GM23338 (cell line): ENCODE measurements at regions not wholly inside any gene's neighbourhood (a gene's known extent, or its start where the extent isn't known, plus 50 kb on each side); places are given as distances from the start of the nearest gene placed in this dataset.

ENCODE experiments used
- ATAC-seq: fragments of 200-7000 bp; cut with Tn5 transposase; 3 replicates; pipeline ENCODE4 v1.9.1; 2020
- DNase-seq: peaks from one replicate; pipeline ENCODE4 v3.0.0-alpha.2; 2015; ENCODE audit warnings: low spot score
- H2AFZ ChIP-seq: fragments of 200-600 bp; sonication (generic); 2 replicates; pipeline ENCODE4 v1.8.0; 2016; ENCODE audit warnings: antibody characterized with exemption, mild to moderate bottlenecking, moderate library complexity
- H3F3A ChIP-seq: fragments of 200-600 bp; sonication (generic); replicated peaks from 2 replicates; pipeline ENCODE4 v1.8.0; 2017; ENCODE audit warnings: antibody characterized with exemption, mixed run types, low read depth
- H3K27ac ChIP-seq: fragments of 200-600 bp; sonication (generic); 2 replicates; pipeline ENCODE4 v1.6.1; 2016; ENCODE audit warnings: low read depth
- H3K27me3 ChIP-seq: fragments of 200-600 bp; sonication (generic); 2 replicates; pipeline ENCODE4 v1.8.0; 2016; ENCODE audit warnings: mild to moderate bottlenecking, mixed run types, moderate library complexity; ENCODE audit not compliant: insufficient read depth
- H3K36me3 ChIP-seq: fragments of 200-600 bp; sonication (generic); 2 replicates; pipeline ENCODE4 v1.8.0; 2016; ENCODE audit warnings: mild to moderate bottlenecking; ENCODE audit not compliant: insufficient read depth
- H3K4me1 ChIP-seq: fragments of 200-600 bp; sonication (generic); 2 replicates; pipeline ENCODE4 v1.8.0; 2016; ENCODE audit warnings: mild to moderate bottlenecking, moderate library complexity; ENCODE audit not compliant: insufficient read depth
- H3K4me2 ChIP-seq: fragments of 200-600 bp; sonication (generic); 2 replicates; pipeline ENCODE4 v1.7.1; 2017; ENCODE audit warnings: mixed run types
- H3K4me3 ChIP-seq: fragments of 200-600 bp; sonication (generic); 2 replicates; pipeline ENCODE4 v1.6.1; 2016; ENCODE audit warnings: mixed run types
- H3K79me2 ChIP-seq: fragments of 200-600 bp; sonication (generic); replicated peaks from 2 replicates; pipeline ENCODE4 v1.8.0; 2017; ENCODE audit warnings: mild to moderate bottlenecking; ENCODE audit not compliant: insufficient read depth
- H3K9me2 ChIP-seq: fragments of 200-600 bp; sonication (generic); 2 replicates; pipeline ENCODE4 v1.8.0; 2017; ENCODE audit not compliant: insufficient read depth
- H4K20me1 ChIP-seq: fragments of 200-600 bp; sonication (generic); replicated peaks from 2 replicates; pipeline ENCODE4 v1.8.0; 2017; ENCODE audit warnings: mild to moderate bottlenecking; ENCODE audit not compliant: insufficient read depth
- H3K27ac Mint-ChIP-seq: 2 replicates; pipeline ENCODE4 v1.8.0; 2020; ENCODE audit warnings: inconsistent platforms, mild to moderate bottlenecking, moderate library complexity, mixed read lengths
- H3K27me3 Mint-ChIP-seq: 3 replicates; pipeline ENCODE4 v1.8.0; 2022; ENCODE audit warnings: low read depth, mild to moderate bottlenecking, moderate library complexity, mixed read lengths, inconsistent platforms; ENCODE audit not compliant: insufficient read depth, poor library complexity
- H3K36me3 Mint-ChIP-seq: 3 replicates; pipeline ENCODE4 v1.8.0; 2021; ENCODE audit warnings: low read depth, mild to moderate bottlenecking, inconsistent platforms, moderate library complexity, mixed read lengths
- H3K4me1 Mint-ChIP-seq: 3 replicates; pipeline ENCODE4 v1.8.0; 2020; ENCODE audit warnings: mild to moderate bottlenecking, inconsistent platforms, mixed read lengths
- H3K4me3 Mint-ChIP-seq: 3 replicates; pipeline ENCODE4 v1.8.0; 2021; ENCODE audit warnings: moderate library complexity, mild to moderate bottlenecking, inconsistent platforms, mixed read lengths
- H3K9me3 Mint-ChIP-seq: 3 replicates; pipeline ENCODE4 v1.8.0; 2020; ENCODE audit warnings: moderate library complexity, mild to moderate bottlenecking, inconsistent platforms, mixed read lengths
- CTCF ChIP-seq, 2 experiments: fragments of 200-600 bp in 1 of 2; sonication (generic) in 1 of 2; conservative IDR thresholded peaks; 2 replicates each; pipeline versions ENCODE4 v1.5.1 to v1.6.1; 2016 to 2017; ENCODE audit warnings: antibody characterized with exemption in 2 of 2, low read depth in 2 of 2, mild to moderate bottlenecking in 2 of 2, moderate library complexity in 1 of 2
- EZH2 ChIP-seq: fragments of 200-600 bp; sonication (generic); IDR thresholded peaks from one replicate; pipeline ENCODE4 v1.8.0; 2017; ENCODE audit warnings: antibody characterized with exemption, mild to moderate bottlenecking, low read depth; ENCODE audit not compliant: unreplicated experiment
- EZH2phosphoT487 ChIP-seq: fragments of 200-600 bp; sonication (generic); IDR thresholded peaks from one replicate; pipeline ENCODE4 v1.8.1; 2018; ENCODE audit warnings: antibody characterized with exemption; ENCODE audit not compliant: unreplicated experiment
- JUNB ChIP-seq: IDR thresholded peaks from one replicate; pipeline ENCODE4 v1.6.1; 2016; ENCODE audit warnings: antibody characterized with exemption; ENCODE audit not compliant: unreplicated experiment
- STAT1 ChIP-seq: IDR thresholded peaks from one replicate; pipeline ENCODE4 v1.6.1; 2016; ENCODE audit warnings: antibody characterized with exemption; ENCODE audit not compliant: unreplicated experiment
- ZNF114 ChIP-seq: fragments of 250-450 bp; sonication (Bioruptor Pico); IDR thresholded peaks from 2 replicates; pipeline ENCODE4 v1.5.0; 2020; ENCODE audit warnings: mild to moderate bottlenecking, moderate library complexity
- ZNF331 ChIP-seq: fragments of 250-450 bp; sonication (Bioruptor Pico); IDR thresholded peaks from 2 replicates; pipeline ENCODE4 v1.5.0; 2020; ENCODE audit warnings: low read depth, mild to moderate bottlenecking, moderate library complexity
- TF ChIP-seq, protein P1 (sequence below): IDR thresholded peaks from 2 replicates; pipeline ENCODE4 v1.6.1; 2016; ENCODE audit warnings: antibody characterized with exemption
- TF ChIP-seq, protein P2 (sequence below): fragments of 250-450 bp; sonication (Bioruptor Pico); IDR thresholded peaks from 2 replicates; pipeline ENCODE4 v1.5.0; 2020; ENCODE audit warnings: mild to moderate bottlenecking, moderate library complexity

- Histone ChIP-seq H3K4me1 (no peaks in the 10 kb centered on the region), H3K36me3 (no peaks in the 10 kb centered on the region), H2AFZ (no peak overlapping the region), H4K20me1 (no peaks in the 10 kb centered on the region), H3K27ac (no peak overlapping the region), H3K27me3 (no peaks in the 10 kb centered on the region), H3F3A (no peaks in the 10 kb centered on the region), H3K4me2 (no peak overlapping the region), H3K9me2 (no peaks in the 10 kb centered on the region), H3K79me2 (no peaks in the 10 kb centered on the region), H3K4me3 (no peak overlapping the region)
- Mint-ChIP-seq H3K4me3 (no peak overlapping the region), H3K27me3 (no peaks in the 10 kb centered on the region), H3K9me3 (peaks cover 9% of the 10 kb centered on the region), H3K27ac (no peak overlapping the region), H3K4me1 (no peaks in the 10 kb centered on the region), H3K36me3 (peaks cover 4% of the 10 kb centered on the region; the same call in 2 of the 3 replicates)
- DNase-seq, result no peak
- no peak for ATAC-seq
- TF ChIP-seq STAT1, result no peak
- TF ChIP-seq, protein P1, sequence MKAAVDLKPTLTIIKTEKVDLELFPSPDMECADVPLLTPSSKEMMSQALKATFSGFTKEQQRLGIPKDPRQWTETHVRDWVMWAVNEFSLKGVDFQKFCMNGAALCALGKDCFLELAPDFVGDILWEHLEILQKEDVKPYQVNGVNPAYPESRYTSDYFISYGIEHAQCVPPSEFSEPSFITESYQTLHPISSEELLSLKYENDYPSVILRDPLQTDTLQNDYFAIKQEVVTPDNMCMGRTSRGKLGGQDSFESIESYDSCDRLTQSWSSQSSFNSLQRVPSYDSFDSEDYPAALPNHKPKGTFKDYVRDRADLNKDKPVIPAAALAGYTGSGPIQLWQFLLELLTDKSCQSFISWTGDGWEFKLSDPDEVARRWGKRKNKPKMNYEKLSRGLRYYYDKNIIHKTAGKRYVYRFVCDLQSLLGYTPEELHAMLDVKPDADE, result no peak
- TF ChIP-seq, protein P2, sequence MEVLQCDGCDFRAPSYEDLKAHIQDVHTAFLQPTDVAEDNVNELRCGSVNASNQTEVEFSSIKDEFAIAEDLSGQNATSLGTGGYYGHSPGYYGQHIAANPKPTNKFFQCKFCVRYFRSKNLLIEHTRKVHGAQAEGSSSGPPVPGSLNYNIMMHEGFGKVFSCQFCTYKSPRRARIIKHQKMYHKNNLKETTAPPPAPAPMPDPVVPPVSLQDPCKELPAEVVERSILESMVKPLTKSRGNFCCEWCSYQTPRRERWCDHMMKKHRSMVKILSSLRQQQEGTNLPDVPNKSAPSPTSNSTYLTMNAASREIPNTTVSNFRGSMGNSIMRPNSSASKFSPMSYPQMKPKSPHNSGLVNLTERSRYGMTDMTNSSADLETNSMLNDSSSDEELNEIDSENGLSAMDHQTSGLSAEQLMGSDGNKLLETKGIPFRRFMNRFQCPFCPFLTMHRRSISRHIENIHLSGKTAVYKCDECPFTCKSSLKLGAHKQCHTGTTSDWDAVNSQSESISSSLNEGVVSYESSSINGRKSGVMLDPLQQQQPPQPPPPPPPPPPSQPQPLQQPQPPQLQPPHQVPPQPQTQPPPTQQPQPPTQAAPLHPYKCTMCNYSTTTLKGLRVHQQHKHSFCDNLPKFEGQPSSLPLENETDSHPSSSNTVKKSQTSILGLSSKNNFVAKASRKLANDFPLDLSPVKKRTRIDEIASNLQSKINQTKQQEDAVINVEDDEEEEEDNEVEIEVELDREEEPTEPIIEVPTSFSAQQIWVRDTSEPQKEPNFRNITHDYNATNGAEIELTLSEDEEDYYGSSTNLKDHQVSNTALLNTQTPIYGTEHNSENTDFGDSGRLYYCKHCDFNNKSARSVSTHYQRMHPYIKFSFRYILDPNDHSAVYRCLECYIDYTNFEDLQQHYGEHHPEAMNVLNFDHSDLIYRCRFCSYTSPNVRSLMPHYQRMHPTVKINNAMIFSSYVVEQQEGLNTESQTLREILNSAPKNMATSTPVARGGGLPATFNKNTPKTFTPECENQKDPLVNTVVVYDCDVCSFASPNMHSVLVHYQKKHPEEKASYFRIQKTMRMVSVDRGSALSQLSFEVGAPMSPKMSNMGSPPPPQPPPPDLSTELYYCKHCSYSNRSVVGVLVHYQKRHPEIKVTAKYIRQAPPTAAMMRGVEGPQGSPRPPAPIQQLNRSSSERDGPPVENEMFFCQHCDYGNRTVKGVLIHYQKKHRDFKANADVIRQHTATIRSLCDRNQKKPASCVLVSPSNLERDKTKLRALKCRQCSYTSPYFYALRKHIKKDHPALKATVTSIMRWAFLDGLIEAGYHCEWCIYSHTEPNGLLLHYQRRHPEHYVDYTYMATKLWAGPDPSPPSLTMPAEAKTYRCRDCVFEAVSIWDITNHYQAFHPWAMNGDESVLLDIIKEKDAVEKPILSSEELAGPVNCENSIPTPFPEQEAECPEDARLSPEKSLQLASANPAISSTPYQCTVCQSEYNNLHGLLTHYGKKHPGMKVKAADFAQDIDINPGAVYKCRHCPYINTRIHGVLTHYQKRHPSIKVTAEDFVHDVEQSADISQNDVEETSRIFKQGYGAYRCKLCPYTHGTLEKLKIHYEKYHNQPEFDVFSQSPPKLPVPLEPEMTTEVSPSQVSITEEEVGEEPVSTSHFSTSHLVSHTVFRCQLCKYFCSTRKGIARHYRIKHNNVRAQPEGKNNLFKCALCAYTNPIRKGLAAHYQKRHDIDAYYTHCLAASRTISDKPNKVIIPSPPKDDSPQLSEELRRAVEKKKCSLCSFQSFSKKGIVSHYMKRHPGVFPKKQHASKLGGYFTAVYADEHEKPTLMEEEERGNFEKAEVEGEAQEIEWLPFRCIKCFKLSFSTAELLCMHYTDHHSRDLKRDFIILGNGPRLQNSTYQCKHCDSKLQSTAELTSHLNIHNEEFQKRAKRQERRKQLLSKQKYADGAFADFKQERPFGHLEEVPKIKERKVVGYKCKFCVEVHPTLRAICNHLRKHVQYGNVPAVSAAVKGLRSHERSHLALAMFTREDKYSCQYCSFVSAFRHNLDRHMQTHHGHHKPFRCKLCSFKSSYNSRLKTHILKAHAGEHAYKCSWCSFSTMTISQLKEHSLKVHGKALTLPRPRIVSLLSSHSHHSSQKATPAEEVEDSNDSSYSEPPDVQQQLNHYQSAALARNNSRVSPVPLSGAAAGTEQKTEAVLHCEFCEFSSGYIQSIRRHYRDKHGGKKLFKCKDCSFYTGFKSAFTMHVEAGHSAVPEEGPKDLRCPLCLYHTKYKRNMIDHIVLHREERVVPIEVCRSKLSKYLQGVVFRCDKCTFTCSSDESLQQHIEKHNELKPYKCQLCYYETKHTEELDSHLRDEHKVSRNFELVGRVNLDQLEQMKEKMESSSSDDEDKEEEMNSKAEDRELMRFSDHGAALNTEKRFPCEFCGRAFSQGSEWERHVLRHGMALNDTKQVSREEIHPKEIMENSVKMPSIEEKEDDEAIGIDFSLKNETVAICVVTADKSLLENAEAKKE (CRISPR knock-in tag), result no peak
- no peak for TF ChIP-seq ZNF331
- no peak for TF ChIP-seq JUNB
- TF ChIP-seq CTCF (conservative IDR thresholded peaks at IDR 0.05; ENCODE audit: low read depth in 2 of 2), result no peak
- no peak for TF ChIP-seq EZH2
- no peak for TF ChIP-seq EZH2phosphoT487
- TF ChIP-seq ZNF114 (CRISPR knock-in tag), result no peak
These were observed 117.8 kb downstream of the TMEM26 start for GRCh38 chr10:61335359-61335758.
